HFF-Myc (cell line): ENCODE measurements at regions not wholly inside any gene's neighbourhood (a gene's known extent, or its start where the extent isn't known, plus 50 kb on each side); places are given as distances from the start of the nearest gene placed in this dataset.

Experiments used
- DNase-seq: peaks from one replicate; pipeline ENCODE4 v3.0.0-alpha.2; 2011; ENCODE audit warnings: low read depth; ENCODE audit errors: extremely low read depth
- H3K4me3 ChIP-seq: replicated peaks from 2 replicates; pipeline ENCODE4 v1.5.1; 2011; ENCODE audit warnings: low read depth, mild to moderate bottlenecking, control low read depth, low read length
- CTCF ChIP-seq: IDR thresholded peaks from 2 replicates; pipeline ENCODE4 v1.5.1; 2012; ENCODE audit warnings: mild to moderate bottlenecking, low read depth, low read length, control low read depth; ENCODE audit errors: missing control alignments

- no peak for TF ChIP-seq CTCF
- DNase-seq: no peak
- no peak overlapping the region for H3K4me3 ChIP-seq
These were observed 200.5 kb downstream of the GRB14 start for GRCh38 chr2:164420787-164421186.

DNA sequence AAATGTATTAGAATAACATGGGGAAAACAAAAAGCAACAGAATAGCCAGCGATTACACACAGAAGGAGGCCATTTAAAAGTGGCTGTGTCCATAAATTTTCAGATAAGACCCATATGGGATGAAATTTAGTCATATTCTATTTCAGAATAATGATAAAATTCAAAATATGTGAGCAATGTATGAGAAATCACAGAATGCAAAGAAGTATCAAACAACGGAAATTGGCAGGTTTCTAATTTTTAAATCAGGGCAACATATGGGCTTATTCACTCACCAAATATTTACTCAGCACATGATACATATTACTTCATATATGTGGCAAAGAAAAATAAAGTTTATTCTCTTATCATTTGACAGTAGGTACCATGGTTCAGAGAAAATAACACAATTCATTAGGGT is 208.5 kb downstream of the GRB14 start:
- no peak overlapping the region for H3K4me3 ChIP-seq
- TF ChIP-seq CTCF: no peak
- DNase-seq: no peak

DNA sequence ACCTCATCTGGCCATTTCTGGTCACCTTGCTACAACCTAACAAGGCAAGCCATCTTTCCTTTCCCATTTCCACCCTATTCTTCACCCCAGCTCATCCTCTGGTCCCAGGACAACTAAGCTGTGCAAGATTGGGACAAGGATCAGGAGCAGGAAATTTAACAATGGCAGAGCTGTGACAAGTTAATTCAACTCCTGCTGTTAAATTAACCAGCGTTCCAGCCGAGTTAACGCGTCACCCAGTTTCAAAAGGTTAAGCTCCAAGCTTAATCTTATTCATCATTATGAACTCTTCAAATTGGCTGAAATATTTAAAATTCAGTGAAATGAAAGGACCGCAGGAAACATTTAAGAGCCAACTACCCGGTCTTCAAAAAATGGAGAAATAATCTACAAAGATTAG is 231.9 kb downstream of the GRB14 start:
- no peak overlapping the region for H3K4me3 ChIP-seq
- no peak for TF ChIP-seq CTCF
- DNase-seq: no peak

DNA sequence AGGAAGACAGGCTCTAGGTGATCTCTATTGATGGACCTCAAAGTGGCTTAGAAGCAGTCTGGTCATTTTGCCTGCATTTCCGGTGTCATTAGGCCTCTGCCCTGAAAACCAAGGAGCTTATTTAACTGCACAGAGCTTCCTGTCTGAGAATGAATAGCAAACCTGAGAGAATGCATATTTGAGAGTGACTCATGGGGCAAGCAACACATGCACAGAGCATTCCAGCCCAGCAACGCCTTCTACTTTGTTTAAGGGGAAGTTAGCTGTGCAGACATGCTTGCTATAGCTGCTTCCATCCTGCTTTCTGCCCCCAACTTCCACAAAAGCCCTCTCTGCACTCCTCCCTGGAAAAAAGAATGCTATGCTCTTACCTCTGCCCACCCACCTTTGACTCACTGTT is 232.8 kb downstream of the GRB14 start:
- DNase-seq: peak; percentile 44
- TF ChIP-seq CTCF: no peak
- H3K4me3 ChIP-seq: no peak overlapping the region

GRCh38 chr2:164386231-164386630 is 235.1 kb downstream of the GRB14 start:
- no peak overlapping the region for H3K4me3 ChIP-seq
- DNase-seq: no peak
- no peak for TF ChIP-seq CTCF

- no peak overlapping the region for H3K4me3 ChIP-seq
- DNase-seq: no peak
These were observed 236.8 kb downstream of the GRB14 start for GRCh38 chr2:164384434-164384833.

More at GRCh38 chr2:164384434-164384833, 236.8 kb downstream of the GRB14 start:
- no peak for TF ChIP-seq CTCF
